Smooth muscle cell (in vitro differentiated cells): ENCODE measurements at regions not wholly inside any gene's neighbourhood (a gene's known extent, or its start where the extent isn't known, plus 50 kb on each side); places are given as distances from the start of the nearest gene placed in this dataset.

ENCODE experiments used
- DNase-seq: peaks from one replicate; lab custom pipeline; 2025; ENCODE audit not compliant: unreplicated experiment; lab: John Stamatoyannopoulos, UW
- H2AFZ ChIP-seq: fragments of 200-600 bp; sonication (generic); 2 replicates; pipeline ENCODE4 v1.6.0; 2016; ENCODE audit warnings: antibody characterized with exemption, low read depth, mild to moderate bottlenecking
- H3F3A ChIP-seq: fragments of 200-600 bp; sonication (generic); 2 replicates; pipeline ENCODE4 v1.6.0; 2017; ENCODE audit warnings: antibody characterized with exemption, low read depth
- H3K27ac ChIP-seq: fragments of 200-600 bp; sonication (generic); 2 replicates; pipeline ENCODE4 v1.5.1; 2016; ENCODE audit warnings: low read depth, mild to moderate bottlenecking
- H3K27me3 ChIP-seq: fragments of 200-600 bp; sonication (generic); 2 replicates; pipeline ENCODE4 v1.6.1; 2016; ENCODE audit warnings: low read depth, mild to moderate bottlenecking
- H3K36me3 ChIP-seq: fragments of 200-600 bp; sonication (generic); 2 replicates; pipeline ENCODE4 v1.5.1; 2016; ENCODE audit warnings: low read depth
- H3K4me1 ChIP-seq: fragments of 200-600 bp; sonication (generic); 2 replicates; pipeline ENCODE4 v1.5.1; 2016; ENCODE audit warnings: low read depth
- H3K4me2 ChIP-seq: fragments of 200-600 bp; sonication (generic); 2 replicates; pipeline ENCODE4 v1.6.0; 2016; ENCODE audit warnings: mild to moderate bottlenecking
- H3K4me3 ChIP-seq: fragments of 200-600 bp; sonication (generic); 2 replicates; pipeline ENCODE4 v1.5.1; 2016; ENCODE audit warnings: mild to moderate bottlenecking
- H3K79me2 ChIP-seq: fragments of 200-600 bp; sonication (generic); 2 replicates; pipeline ENCODE4 v1.6.0; 2016; ENCODE audit warnings: low read depth, mild to moderate bottlenecking
- H3K9ac ChIP-seq: fragments of 200-600 bp; sonication (generic); 2 replicates; pipeline ENCODE4 v1.6.0; 2016; ENCODE audit warnings: low read depth
- H3K9me3 ChIP-seq: fragments of 200-600 bp; sonication (generic); replicated peaks from 2 replicates; pipeline ENCODE4 v1.5.1; 2016; ENCODE audit warnings: low read depth
- H4K20me1 ChIP-seq: fragments of 200-600 bp; sonication (generic); 2 replicates; pipeline ENCODE4 v1.6.0; 2016; ENCODE audit warnings: low read depth
- CTCF ChIP-seq: fragments of 200-600 bp; sonication (generic); IDR thresholded peaks from 2 replicates; pipeline ENCODE4 v1.5.1; 2017; ENCODE audit warnings: borderline replicate concordance, mild to moderate bottlenecking, antibody characterized with exemption; ENCODE audit not compliant: insufficient read depth, poor library complexity, severe bottlenecking
- WGBS: methylation state at CpG from one replicate; pipeline ENCODE4 v1.1.7; 2016; ENCODE audit warnings: low lambda C conversion rate; 5-methylcytosine and 5-hydroxymethylcytosine counted together

- Histone ChIP-seq H3K4me2 (no peak overlapping the region), H3K4me3 (no peak overlapping the region), H3K79me2 (no peaks in the 10 kb centered on the region), H3K27ac (no peak overlapping the region), H4K20me1 (no peaks in the 10 kb centered on the region), H3K9ac (no peak overlapping the region), H3K9me3 (no peaks in the 10 kb centered on the region), H3F3A (no peaks in the 10 kb centered on the region), H2AFZ (no peak overlapping the region), H3K36me3 (no peaks in the 10 kb centered on the region), H3K27me3 (no peaks in the 10 kb centered on the region), H3K4me1 (no peaks in the 10 kb centered on the region)
- no peak for TF ChIP-seq CTCF
- DNase-seq: no peak
- WGBS: 93% methylated on average over 2 of the region's 2 CpGs
Observed at GRCh38 chr2:12597610-12598009, 119.1 kb upstream of the TRIB2 start.

DNA sequence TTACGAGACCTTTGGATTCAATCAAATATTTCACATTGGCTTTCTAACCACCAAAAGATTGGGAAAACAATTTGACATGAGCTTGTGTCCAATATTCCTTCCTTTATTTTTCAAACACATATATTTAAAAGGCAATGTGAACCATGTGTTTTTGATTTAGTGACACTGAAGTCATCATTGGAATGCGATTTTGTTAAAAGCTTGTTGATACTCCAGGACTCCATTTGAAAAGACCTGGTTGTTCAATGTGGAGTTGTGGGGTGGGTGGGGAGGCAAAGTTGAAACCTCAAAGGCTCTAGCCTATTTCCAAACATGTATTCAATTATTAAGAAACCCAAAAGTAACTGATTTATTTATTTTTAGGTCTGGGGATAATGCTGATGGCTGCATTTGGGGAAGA lies 114.1 kb upstream of the TRIB2 start:
- no peak overlapping the region for H3K27ac ChIP-seq
- no peaks in the 10 kb centered on the region for H3K27me3 ChIP-seq
- H3K4me1 ChIP-seq: peaks cover 10% of the 10 kb centered on the region
- 82% methylated on average over 2 of the region's 2 CpGs for WGBS
- no peak for DNase-seq
- H3K4me3 ChIP-seq: no peak overlapping the region
- no peak for TF ChIP-seq CTCF
- peaks cover 5% of the 10 kb centered on the region for H3F3A ChIP-seq
- H3K36me3 ChIP-seq: no peaks in the 10 kb centered on the region
- no peaks in the 10 kb centered on the region for H3K79me2 ChIP-seq
- no peaks in the 10 kb centered on the region for H3K9me3 ChIP-seq
- peak overlapping the region; percentile 14 for H2AFZ ChIP-seq
- no peak overlapping the region for H3K9ac ChIP-seq
- no peak overlapping the region for H3K4me2 ChIP-seq
- H4K20me1 ChIP-seq: no peaks in the 10 kb centered on the region

DNA sequence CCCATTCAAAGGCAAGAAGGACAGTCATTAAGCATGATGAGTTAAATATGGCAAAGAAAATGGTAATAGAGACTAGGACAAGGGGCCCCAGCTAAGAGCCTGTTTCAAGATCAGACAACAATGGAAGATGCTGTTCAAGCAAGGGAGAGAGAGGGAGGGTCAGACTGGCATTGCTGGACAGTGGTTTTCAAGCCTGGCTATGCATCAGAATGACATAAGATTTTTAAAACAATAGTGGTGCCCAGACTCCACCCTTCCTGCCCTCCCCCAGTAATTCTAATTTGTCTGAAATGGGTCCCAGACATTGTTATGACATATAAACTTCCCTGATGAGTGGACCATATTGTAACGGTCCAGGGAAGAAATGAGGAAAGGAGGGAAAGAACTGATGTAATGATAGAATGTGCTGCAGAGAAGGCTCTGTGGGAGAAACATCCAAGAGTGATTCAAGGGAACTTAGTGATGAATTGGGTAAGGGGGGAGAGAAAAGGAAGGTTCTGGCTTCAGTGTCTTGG lies 112.9 kb upstream of the TRIB2 start:
- WGBS: 90% methylated on average over 1 of the region's 1 CpG
- Histone ChIP-seq H4K20me1 (no peaks in the 10 kb centered on the region), H3K27ac (no peak overlapping the region), H3K9ac (no peak overlapping the region), H3K9me3 (no peaks in the 10 kb centered on the region), H3K79me2 (no peaks in the 10 kb centered on the region), H3K4me1 (peaks cover 10% of the 10 kb centered on the region), H3K36me3 (no peaks in the 10 kb centered on the region), H3K27me3 (no peaks in the 10 kb centered on the region), H3F3A (peaks cover 5% of the 10 kb centered on the region), H2AFZ (no peak overlapping the region), H3K4me2 (no peak overlapping the region), H3K4me3 (no peak overlapping the region)
- TF ChIP-seq CTCF: no peak
- DNase-seq: no peak

GRCh38 chr2:12604341-12604740 lies 112.4 kb upstream of the TRIB2 start:
- no peak overlapping the region for H3K4me2 ChIP-seq
- WGBS: 69% methylated on average over 2 of the region's 2 CpGs
- H3K4me3 ChIP-seq: no peak overlapping the region
- H3K27me3 ChIP-seq: no peaks in the 10 kb centered on the region
- no peaks in the 10 kb centered on the region for H3K9me3 ChIP-seq
- H3K27ac ChIP-seq: no peak overlapping the region
- no peak for TF ChIP-seq CTCF
- no peak overlapping the region for H3K9ac ChIP-seq
- no peaks in the 10 kb centered on the region for H3K79me2 ChIP-seq
- H3K4me1 ChIP-seq: peaks cover 10% of the 10 kb centered on the region
- no peaks in the 10 kb centered on the region for H4K20me1 ChIP-seq
- H3K36me3 ChIP-seq: no peaks in the 10 kb centered on the region
- DNase-seq: no peak
- H3F3A ChIP-seq: peaks cover 5% of the 10 kb centered on the region
- H2AFZ ChIP-seq: no peak overlapping the region
